Posterior cingulate gyrus (tissue), 11 donors: ENCODE measurements at regions not wholly inside any gene's neighbourhood (a gene's known extent, or its start where the extent isn't known, plus 50 kb on each side); places are given as distances from the start of the nearest gene placed in this dataset.
"Not testable (repeated sequence)": the region's sequence is repeated elsewhere in the genome, so short reads cannot be mapped to it uniquely, and the experiment has no call there.

Experiments used
- DNase-seq, 10 donors: peaks; one replicate each; pipeline versions ENCODE4 v3.0.0 to v3.0.0-alpha.2; 2020 to 2021; ENCODE audit warnings: mixed read lengths in 3 of 10
- intact Hi-C: fragments of 100-400 bp; cut with DNase I; formaldehyde crosslinking; loops from one replicate; pipeline ENCODE4 v1.15.1; 2023

DNA sequence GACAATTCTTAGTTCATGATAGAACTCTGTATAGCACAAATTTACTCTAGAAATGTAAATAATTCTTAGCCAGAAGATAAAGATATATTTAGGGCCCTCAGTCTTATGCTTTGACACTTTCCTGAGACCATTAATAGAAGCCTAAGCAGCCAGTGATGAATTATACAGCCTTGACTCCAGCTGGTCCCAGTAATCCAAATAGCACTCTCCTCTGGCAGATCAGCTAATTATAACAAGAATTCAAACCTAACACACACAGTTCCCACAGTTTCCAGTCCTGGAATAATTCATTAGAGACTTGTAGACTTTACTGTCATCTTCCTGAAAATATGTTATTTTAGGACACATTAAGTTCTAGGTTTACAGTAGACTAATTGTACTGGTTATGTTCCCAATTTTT lies 50.4 kb downstream of the SHOC1 start:
- no peak for DNase-seq
- intact Hi-C loops = no loop called here

DNA sequence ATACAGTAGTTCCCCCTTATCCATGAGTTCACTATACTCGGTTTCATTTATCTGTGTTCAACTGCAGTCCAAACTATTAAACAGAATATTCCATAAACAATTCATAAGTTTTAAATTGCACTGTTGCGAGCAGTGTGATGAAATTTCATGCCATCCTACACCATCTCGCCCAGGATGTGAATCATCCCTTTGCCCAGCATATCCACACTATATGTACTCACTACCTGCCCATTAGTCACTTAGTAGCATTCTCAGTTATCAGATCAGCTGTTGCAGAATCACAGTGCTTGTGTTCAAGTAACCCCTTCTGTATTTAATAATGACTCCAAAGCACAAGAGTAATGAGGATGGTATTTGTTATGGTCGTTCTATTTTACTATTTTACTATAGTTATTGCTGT lies 51.5 kb downstream of the SHOC1 start:
- DNase-seq = no peak
- intact Hi-C loops = no loop called here

DNA sequence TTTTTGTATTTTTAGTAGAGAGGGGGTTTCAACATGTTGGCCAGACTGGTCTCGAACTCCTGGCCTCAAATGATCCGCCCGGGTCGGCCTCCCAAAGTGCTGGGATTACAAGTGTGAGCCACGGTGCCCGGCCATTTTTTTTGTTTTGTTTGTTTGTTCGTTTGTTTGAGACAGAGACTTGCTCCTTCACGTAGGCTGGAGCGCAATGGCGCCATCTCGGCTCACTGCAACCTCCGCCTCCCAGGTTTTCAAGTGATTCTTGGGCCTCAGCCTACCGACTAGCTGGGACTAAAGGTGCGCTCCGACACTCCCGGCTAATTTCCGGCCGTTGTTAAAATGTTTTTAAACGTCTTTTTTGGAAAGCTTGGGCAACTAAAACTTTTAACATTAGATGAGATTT lies 54.0 kb downstream of the SHOC1 start:
- intact Hi-C loops = no loop called here
- peak in 2 of 10 donors; percentile 45 to 71 for DNase-seq

DNA sequence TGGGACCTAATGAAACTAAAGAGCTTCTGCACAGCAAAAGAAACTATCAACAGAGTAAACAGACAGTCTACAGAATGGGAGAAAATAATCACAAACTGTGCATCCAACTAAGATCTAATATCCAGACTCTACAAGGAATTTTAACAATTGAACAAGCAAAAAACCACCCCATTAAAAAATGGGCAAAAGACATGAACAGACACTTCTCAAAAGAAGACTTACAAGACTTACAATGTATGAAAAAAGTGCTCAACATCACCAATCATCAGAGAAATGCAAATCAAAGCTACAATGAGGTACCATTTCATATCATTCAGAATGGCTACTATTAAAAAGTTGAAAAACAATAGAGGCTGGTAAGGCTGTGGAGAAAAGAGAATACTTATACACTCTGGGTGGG lies 58.0 kb downstream of the SHOC1 start:
- no peak for DNase-seq
- intact Hi-C loops = no loop called here

DNA sequence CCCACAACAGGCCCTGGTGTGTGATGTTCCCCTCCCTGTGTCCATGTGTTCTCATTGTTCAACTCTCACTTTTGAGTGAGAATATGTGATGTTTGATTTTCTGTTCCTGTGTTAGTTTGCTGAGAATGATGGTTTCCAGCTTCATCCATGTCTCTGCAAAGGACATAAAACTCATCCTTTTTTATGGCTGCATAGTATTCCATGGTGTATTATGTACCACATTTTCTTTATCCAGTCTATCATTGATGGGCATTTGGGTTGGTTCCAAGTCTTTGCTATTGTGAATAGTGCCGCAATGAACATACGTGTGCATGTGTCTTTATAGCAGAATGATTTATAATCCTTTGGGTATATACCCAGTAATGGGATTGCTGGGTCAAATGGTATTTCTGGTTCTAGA lies 59.4 kb downstream of the SHOC1 start:
- DNase-seq, intact Hi-C loops: not testable (repeated sequence)

DNA sequence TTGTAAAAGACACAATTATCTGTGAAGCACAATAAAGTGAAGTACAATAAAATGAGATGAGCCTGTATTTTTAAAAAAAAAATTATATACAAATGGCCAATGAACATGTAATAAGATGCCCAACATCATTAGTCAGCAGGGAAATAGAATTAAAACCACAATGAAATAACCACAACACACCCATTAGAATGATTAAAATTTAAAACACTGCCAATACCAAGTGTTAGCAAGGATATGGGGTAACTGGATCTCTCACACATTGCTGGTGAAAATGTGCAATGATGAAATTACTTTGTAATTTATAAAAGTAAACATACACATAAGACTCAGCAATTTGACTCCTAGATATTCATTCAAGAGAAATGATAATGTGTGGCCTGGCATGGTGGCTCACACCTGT lies 62.8 kb downstream of the SHOC1 start:
- no peak for DNase-seq
- intact Hi-C loops = no loop called here

DNA sequence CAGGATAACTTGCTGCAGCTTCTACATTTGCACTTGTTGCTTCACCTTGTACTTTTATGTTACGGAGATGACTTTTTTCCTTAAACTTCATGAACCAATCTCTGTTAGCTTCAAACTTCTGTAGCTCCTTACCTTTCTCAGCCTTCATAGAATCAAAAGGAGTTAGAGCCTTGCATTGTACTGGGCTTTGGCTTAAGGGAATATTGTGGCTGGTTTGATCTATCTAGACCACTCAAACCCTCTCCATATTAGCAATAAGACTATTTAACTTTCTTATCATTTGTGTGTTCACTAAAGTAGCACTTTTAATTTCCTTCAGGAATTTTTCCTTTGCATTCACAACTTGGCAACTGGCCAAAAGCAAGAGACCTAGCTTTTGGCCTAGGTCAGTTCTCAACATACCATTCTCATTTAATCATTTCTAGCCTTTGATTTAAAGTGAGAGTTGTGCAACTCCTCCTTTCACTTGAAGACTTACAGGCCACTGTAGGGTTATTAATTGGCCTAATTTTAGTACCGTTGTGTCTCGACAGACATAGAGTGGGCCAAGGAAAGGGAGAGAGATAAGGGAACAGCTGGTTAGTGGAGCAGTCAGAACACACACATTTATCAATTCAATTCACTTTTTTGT lies 63.7 kb downstream of the SHOC1 start:
- intact Hi-C loops = no loop called here
- no peak for DNase-seq

GRCh38 chr9:111728617-111729366 lies 65.9 kb downstream of the SHOC1 start:
- no peak for DNase-seq
- intact Hi-C loops = no loop called here

GRCh38 chr9:111728143-111728542 lies 66.6 kb downstream of the SHOC1 start:
- intact Hi-C loops = no loop called here
- no peak for DNase-seq

DNA sequence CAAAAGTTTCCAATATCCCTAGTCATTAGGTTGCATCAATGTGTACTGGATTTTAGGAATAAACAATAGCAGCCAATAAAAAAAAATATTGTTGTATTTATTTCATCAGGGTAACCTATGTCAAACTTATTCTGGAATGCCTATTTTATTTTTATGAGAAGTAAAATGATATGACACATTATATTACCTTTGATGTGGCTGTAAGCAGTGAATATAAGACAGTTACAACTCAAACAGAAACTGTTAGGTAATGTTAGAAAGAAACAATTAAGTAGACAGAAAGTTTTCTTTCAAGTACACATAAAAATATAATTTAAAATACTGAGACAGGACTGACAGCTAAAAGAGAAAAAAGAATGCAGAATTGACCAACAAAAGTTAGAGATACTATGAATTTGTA lies 65.5 kb downstream of the GNG10 start:
- intact Hi-C loops = no loop called here
- DNase-seq = no peak

DNA sequence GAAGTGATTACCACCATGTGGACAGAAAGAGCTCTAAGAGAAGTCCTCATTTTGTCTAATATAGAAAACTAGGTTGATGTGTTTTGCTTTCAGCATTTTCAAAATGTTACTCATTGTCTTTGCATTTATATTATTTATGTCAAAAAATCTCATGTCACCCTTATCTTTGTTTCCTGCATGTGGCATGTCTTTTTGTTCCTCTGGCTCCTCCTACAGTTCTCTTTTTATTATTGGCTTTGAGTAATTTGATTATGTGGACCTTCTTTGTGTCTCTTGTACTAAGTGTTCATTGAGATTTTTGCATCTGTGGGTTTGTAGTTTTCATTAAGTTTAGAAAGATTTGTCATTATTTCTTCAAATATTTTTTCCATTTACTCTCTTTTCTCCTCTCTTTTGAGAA lies 58.8 kb downstream of the GNG10 start:
- intact Hi-C loops = no loop called here
- no peak for DNase-seq
